Fibroblast of lung (primary cell): ENCODE measurements at regions not wholly inside any gene's neighbourhood (a gene's known extent, or its start where the extent isn't known, plus 50 kb on each side); places are given as distances from the start of the nearest gene placed in this dataset.

Experiments
- DNase-seq, 2 donors: peaks; one replicate each; pipeline versions ENCODE4 v3.0.0 to v3.0.0-alpha.2; 2010; ENCODE audit warnings: low read depth in 2 of 2
- H2AFZ ChIP-seq: 2 replicates; pipeline ENCODE4 v1.5.1; 2012; ENCODE audit warnings: low read length, control low read depth, inconsistent platforms
- H3K27ac ChIP-seq: 2 replicates; pipeline ENCODE4 v1.5.1; 2011; ENCODE audit warnings: low read length, control low read depth; ENCODE audit not compliant: insufficient read depth
- H3K27me3 ChIP-seq: 2 replicates; pipeline ENCODE4 v1.5.1; 2011; ENCODE audit warnings: mild to moderate bottlenecking, low read length; ENCODE audit not compliant: control insufficient read depth, insufficient read depth
- H3K36me3 ChIP-seq: 2 replicates; pipeline ENCODE4 v1.5.1; 2011; ENCODE audit warnings: low read length; ENCODE audit not compliant: control insufficient read depth, insufficient read depth
- H3K4me1 ChIP-seq: 2 replicates; pipeline ENCODE4 v1.5.1; 2011; ENCODE audit warnings: low read length; ENCODE audit not compliant: control insufficient read depth, insufficient read depth; ENCODE audit errors: extremely low read depth
- H3K4me2 ChIP-seq: 2 replicates; pipeline ENCODE4 v1.5.1; 2011; ENCODE audit warnings: low read length, control low read depth; ENCODE audit not compliant: insufficient read depth; ENCODE audit errors: extremely low read depth
- H3K4me3 ChIP-seq, 4 experiments: fragments of 200-600 bp in 1 of 4; sonication (generic) in 1 of 4; replicated peaks in 1 of 4; 2 replicates each; pipeline ENCODE4 v1.5.1; 2011 to 2016; ENCODE audit warnings: low read length in 4 of 4, low read depth in 3 of 4, mild to moderate bottlenecking in 3 of 4, control low read depth in 2 of 4, inconsistent platforms in 1 of 4, mixed read lengths in 1 of 4; ENCODE audit not compliant: insufficient read depth in 1 of 4; ENCODE audit errors: control extremely low read depth in 1 of 4
- H3K79me2 ChIP-seq: 2 replicates; pipeline ENCODE4 v1.5.1; 2012; ENCODE audit warnings: mild to moderate bottlenecking, low read length, inconsistent platforms; ENCODE audit not compliant: control insufficient read depth, insufficient read depth
- H3K9ac ChIP-seq: 2 replicates; pipeline ENCODE4 v1.5.1; 2011; ENCODE audit warnings: mild to moderate bottlenecking, low read length, control low read depth; ENCODE audit not compliant: insufficient read depth
- H3K9me3 ChIP-seq: 2 replicates; pipeline ENCODE4 v1.5.1; 2012; ENCODE audit warnings: low read depth, low read length; ENCODE audit not compliant: control insufficient read depth, insufficient read depth
- H4K20me1 ChIP-seq: 2 replicates; pipeline ENCODE4 v1.5.1; 2011; ENCODE audit warnings: low read length; ENCODE audit not compliant: control insufficient read depth, insufficient read depth; ENCODE audit errors: extremely low read depth
- CTCF ChIP-seq, 2 donors: IDR thresholded peaks in 1 of 2; conservative IDR thresholded peaks in 1 of 2; 1 replicate in 1 of 2; 2 replicates in 1 of 2; pipeline ENCODE4 v1.5.1; 2011 to 2012; ENCODE audit warnings: low read length in 2 of 2, control low read depth in 1 of 2, inconsistent platforms in 1 of 2, low read depth in 1 of 2, mild to moderate bottlenecking in 1 of 2
- EZH2 ChIP-seq: IDR thresholded peaks from 2 replicates; pipeline ENCODE4 v1.5.1; 2012; ENCODE audit warnings: low read length, control low read depth, mild to moderate bottlenecking; ENCODE audit errors: missing control alignments

DNA sequence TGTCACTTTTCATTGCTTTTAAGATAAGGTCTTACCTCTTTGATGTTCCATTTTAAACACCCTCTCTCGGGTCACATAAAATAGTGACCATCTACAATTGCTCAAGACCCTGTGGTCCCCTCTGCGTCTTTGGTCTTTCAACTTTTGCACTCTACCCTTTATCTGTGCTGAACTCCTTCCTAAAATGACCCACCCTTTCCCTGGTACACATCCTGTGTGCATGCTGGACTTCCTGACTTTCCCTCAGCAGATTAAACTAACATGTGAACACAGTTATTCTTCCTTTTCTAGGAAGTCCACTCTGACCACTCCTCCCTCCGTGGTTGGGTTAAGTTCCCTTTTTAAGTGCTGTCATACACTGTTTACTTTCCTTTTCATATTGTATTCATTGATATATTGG lies 414.2 kb downstream of the GABRB3 start:
- no peak overlapping the region for H2AFZ ChIP-seq

DNA sequence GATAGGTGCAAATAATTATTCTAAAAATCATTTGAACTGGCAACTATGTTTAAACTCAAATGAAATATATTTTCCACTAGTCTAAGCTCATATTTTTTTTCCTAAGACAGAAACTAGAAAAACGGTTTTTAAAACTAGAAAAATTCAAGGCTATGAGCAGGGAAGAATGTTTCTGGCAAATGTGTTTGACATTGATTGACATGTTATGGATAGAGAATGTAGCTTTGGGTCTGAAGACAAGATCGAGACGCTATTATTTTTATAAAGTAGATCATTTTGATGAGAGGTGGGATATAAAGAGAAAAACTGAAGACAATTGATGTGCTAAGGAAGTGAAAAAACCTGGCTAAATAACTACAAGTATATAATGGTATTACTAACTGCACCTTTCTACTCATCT lies 415.2 kb downstream of the GABRB3 start:
- H3K79me2 ChIP-seq = no peaks in the 10 kb centered on the region
- TF ChIP-seq CTCF (conservative IDR thresholded peaks at IDR 0.05 in 1 of 2, IDR thresholded peaks at IDR 0.05 in 1 of 2; ENCODE audit: low read depth in 1 of 2, low read length in 2 of 2) = no peak
- no peak for TF ChIP-seq EZH2
- no peaks in the 10 kb centered on the region for H3K9me3 ChIP-seq

More for the DNA sequence above, 414.2 kb downstream of the GABRB3 start:
- Histone ChIP-seq H3K4me3 (no peak overlapping the region), H3K4me2 (no peak overlapping the region), H3K9ac (no peak overlapping the region), H3K9me3 (no peaks in the 10 kb centered on the region), H4K20me1 (no peaks in the 10 kb centered on the region), H3K4me1 (no peaks in the 10 kb centered on the region), H3K79me2 (no peaks in the 10 kb centered on the region), H3K36me3 (no peaks in the 10 kb centered on the region), H3K27me3 (no peaks in the 10 kb centered on the region), H3K27ac (no peak overlapping the region)
- DNase-seq = no peak
- no peak for TF ChIP-seq EZH2
- TF ChIP-seq CTCF (conservative IDR thresholded peaks at IDR 0.05 in 1 of 2, IDR thresholded peaks at IDR 0.05 in 1 of 2; ENCODE audit: low read depth in 1 of 2, low read length in 2 of 2) = no peak

GRCh38 chr15:26355472-26356074 lies 417.3 kb downstream of the GABRB3 start:
- no peak overlapping the region for H3K27ac ChIP-seq
- no peaks in the 10 kb centered on the region for H3K4me1 ChIP-seq
- no peaks in the 10 kb centered on the region for H3K9me3 ChIP-seq
- H3K4me2 ChIP-seq = no peak overlapping the region
- H2AFZ ChIP-seq = no peak overlapping the region
- H3K36me3 ChIP-seq = no peaks in the 10 kb centered on the region
- H3K27me3 ChIP-seq = no peaks in the 10 kb centered on the region
- no peak for TF ChIP-seq EZH2
- TF ChIP-seq CTCF (conservative IDR thresholded peaks at IDR 0.05 in 1 of 2, IDR thresholded peaks at IDR 0.05 in 1 of 2; ENCODE audit: low read depth in 1 of 2, low read length in 2 of 2) = no peak
- no peak for DNase-seq
- H4K20me1 ChIP-seq = no peaks in the 10 kb centered on the region
- H3K79me2 ChIP-seq = no peaks in the 10 kb centered on the region
- H3K9ac ChIP-seq = no peak overlapping the region
- no peak overlapping the region for H3K4me3 ChIP-seq

More for the DNA sequence above, 415.2 kb downstream of the GABRB3 start:
- no peak overlapping the region for H3K27ac ChIP-seq
- no peaks in the 10 kb centered on the region for H4K20me1 ChIP-seq
- H2AFZ ChIP-seq = no peak overlapping the region
- no peaks in the 10 kb centered on the region for H3K36me3 ChIP-seq
- H3K4me1 ChIP-seq = no peaks in the 10 kb centered on the region
- H3K9ac ChIP-seq = no peak overlapping the region
- no peak overlapping the region for H3K4me2 ChIP-seq
- no peaks in the 10 kb centered on the region for H3K27me3 ChIP-seq
- H3K4me3 ChIP-seq = no peak overlapping the region
- DNase-seq = no peak
